Keratinocyte (primary cell): ENCODE measurements at regions not wholly inside any gene's neighbourhood (a gene's known extent, or its start where the extent isn't known, plus 50 kb on each side); places are given as distances from the start of the nearest gene placed in this dataset.

Source experiments
- EZH2 ChIP-seq: IDR thresholded peaks from one replicate; pipeline ENCODE4 v1.6.1; 2012; ENCODE audit warnings: inconsistent platforms, mild to moderate bottlenecking, low read length, moderate library complexity
- TF ChIP-seq, protein P1 (sequence below), 3 experiments: IDR thresholded peaks in 1 of 3; conservative IDR thresholded peaks in 1 of 3; optimal IDR thresholded peaks in 1 of 3; 2 replicates in 2 of 3; 3 replicates in 1 of 3; pipeline versions ENCODE3 to v1.5.1; 2011; ENCODE audit warnings: low read length in 3 of 3, mild to moderate bottlenecking in 3 of 3, moderate library complexity in 2 of 3, control low read depth in 1 of 3, inconsistent platforms in 1 of 3; ENCODE audit not compliant: insufficient read depth in 2 of 3; ENCODE audit errors: extremely low read depth in 1 of 3

DNA sequence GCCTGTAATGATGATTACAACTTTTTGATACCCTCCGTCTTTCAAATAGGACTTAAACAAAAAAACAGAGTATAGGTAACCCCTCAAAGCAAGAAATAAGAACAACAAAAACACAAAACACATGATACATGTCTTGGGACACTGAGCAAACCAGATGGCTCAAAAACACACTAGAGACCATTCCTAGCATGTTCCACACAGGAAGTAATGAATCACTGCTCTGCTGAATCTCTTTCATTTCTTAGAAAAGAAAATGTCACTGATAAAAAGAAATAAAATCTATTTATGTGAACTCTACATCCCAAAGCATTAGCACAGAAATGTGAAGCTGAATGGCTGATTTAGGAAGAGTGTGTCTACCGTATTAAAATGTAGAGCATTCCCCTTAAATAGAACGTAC is 134.5 kb upstream of the IL15 start:
- TF ChIP-seq, protein P1, sequence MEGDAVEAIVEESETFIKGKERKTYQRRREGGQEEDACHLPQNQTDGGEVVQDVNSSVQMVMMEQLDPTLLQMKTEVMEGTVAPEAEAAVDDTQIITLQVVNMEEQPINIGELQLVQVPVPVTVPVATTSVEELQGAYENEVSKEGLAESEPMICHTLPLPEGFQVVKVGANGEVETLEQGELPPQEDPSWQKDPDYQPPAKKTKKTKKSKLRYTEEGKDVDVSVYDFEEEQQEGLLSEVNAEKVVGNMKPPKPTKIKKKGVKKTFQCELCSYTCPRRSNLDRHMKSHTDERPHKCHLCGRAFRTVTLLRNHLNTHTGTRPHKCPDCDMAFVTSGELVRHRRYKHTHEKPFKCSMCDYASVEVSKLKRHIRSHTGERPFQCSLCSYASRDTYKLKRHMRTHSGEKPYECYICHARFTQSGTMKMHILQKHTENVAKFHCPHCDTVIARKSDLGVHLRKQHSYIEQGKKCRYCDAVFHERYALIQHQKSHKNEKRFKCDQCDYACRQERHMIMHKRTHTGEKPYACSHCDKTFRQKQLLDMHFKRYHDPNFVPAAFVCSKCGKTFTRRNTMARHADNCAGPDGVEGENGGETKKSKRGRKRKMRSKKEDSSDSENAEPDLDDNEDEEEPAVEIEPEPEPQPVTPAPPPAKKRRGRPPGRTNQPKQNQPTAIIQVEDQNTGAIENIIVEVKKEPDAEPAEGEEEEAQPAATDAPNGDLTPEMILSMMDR (optimal IDR thresholded peaks at IDR 0.05 in 1 of 3, IDR thresholded peaks at IDR 0.05 in 1 of 3, conservative IDR thresholded peaks at IDR 0.05 in 1 of 3; ENCODE audit: extremely low read depth in 1 of 3, insufficient read depth in 2 of 3, low read length in 3 of 3), result no peak
- no peak for TF ChIP-seq EZH2
